ENCODE measurements at regions not wholly inside any gene's neighbourhood (a gene's known extent, or its start where the extent isn't known, plus 50 kb on each side); places are given as distances from the start of the nearest gene placed in this dataset.

- no peak for DNase-seq
These were observed 69.0 kb upstream of the NLK start for GRCh38 chr17:27973258-27974044.

DNA sequence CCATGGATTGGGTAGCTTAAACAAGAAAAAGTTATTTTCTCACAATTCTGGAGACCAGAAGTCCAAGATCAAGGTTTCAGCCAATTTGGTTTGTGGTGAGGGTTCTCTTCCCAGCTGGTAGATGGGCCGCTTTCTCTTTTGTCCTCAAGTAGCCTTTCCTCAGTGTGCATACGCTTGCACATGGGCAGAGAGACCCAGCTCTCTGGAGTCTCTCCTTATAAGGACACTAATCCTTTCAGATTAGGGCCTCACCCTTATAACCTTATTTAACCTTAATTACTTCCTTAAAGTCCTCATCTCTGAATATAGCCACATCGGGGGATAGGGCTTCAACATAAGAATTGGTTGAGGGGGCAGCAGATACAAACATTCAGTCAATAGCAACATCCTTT is 68.4 kb upstream of the NLK start:
- no peak for DNase-seq

- no peak for DNase-seq
These were observed 67.8 kb upstream of the NLK start for GRCh38 chr17:27974531-27975145.

DNA sequence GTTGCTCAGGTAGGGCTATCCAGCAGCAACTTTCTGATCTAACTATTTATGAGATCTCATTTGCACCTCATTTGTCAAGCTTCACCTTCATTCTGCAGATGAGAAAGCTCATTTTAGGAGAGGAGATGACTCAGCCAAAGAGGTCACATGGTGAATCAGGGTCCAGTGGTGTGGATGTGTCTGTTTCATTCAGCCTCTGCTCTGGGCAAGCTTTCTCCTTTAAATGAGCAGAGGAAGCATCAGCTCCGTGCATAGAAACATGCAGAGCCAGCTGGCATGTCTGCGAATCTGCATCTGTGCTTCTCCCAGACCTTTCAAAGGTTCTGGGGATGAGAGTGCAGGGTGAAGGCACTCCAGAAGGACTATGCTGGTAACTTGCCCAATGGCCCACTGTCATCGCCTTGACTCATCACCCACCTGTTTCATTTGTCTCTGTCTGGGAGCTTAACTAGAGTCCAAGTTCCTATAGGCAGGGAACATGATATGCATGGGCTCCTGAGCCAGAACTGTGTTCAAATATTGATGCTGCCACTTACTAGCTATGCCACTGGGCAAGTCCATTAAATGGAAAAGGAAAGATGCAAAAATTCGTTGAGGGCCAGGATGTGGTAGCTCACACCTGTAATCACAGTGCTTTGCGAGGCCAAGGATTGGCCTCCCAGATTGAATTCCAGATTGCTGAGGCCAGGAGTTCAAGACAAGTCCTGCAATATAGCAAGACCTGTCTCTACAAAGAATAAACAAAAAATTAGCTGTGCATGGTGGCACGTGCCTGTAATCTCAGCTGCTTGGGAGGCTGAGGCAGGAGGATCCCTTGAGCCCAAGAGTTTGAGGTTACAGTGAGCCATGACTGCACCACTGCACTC is 67.1 kb upstream of the NLK start:
- DNase-seq: peak in 3 of 56 donors; percentile 18 to 32 (median 21)

GRCh38 chr17:27976331-27976730 is 66.1 kb upstream of the NLK start:
- DNase-seq: no peak

DNA sequence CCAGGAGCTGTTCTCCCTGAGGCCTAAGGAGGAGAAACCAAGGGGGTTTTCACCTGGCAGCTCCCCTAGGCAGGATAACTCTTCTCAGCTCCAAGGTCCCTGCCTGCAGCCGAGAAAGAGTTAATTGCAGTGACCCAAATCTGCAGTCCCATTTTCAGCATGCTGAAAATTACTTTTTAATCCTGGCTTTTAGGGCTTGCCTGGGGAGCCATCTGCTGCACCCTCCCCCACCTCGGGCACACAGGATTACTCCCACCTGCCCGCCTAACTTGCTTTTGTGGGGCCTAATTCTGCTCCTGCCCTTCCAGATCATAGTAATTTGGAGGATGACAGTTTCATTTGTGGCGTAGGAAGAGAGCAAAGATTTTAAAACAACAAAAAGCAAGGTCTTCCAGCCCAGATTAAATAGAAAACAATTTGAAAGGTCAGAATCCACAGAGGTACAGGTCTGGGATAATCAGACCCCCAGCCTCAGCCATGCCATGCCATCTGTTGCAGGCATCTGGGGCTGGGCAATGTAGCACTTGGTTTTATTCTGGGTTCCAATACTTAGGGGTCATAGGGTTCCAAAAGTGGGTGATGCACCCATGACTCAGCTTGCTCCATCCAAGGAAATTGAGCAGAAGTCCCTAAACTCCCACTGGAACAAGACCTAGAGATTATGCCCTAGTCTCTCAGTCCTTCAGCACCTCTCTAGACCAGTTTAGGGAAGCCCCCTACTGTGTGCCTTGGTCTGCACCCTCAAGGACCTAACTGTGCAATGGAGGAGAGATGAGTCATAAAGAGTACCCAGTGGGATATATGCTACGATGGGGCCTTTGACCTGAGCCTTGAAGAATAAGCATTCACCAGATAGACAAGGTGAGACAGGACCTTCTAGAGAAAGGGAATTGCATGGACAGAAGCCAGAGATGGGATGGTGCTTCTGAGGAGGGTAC is 64.5 kb upstream of the NLK start:
- no peak for DNase-seq

GRCh38 chr17:27978689-27979175 is 63.7 kb upstream of the NLK start:
- DNase-seq: no peak

- DNase-seq: no peak
These were observed 62.4 kb upstream of the NLK start for GRCh38 chr17:27980043-27980442.

- DNase-seq: no peak
These were observed 60.5 kb upstream of the NLK start for GRCh38 chr17:27981978-27982377.

DNA sequence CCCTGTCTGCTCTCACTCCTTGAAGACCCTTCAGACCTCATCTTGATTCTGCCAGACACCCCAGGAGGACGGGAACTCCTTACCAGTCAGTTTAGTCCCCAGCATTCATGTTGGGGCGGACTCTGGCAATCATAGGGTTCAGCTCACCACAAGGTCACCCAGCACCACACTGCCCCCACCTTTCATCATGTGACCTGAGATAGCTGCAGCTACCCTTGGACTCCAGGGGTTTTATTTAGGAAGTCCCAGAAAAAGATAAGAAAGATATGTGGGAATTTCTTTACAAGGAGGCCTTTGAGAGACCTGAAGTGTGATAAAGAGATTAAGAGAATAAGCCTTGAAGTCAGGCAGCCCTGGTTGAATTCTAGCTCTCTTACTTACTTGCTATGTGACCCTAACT is 59.8 kb upstream of the NLK start:
- no peak for DNase-seq

- no peak for DNase-seq
These were observed 58.6 kb upstream of the NLK start for GRCh38 chr17:27983853-27984252.

DNA sequence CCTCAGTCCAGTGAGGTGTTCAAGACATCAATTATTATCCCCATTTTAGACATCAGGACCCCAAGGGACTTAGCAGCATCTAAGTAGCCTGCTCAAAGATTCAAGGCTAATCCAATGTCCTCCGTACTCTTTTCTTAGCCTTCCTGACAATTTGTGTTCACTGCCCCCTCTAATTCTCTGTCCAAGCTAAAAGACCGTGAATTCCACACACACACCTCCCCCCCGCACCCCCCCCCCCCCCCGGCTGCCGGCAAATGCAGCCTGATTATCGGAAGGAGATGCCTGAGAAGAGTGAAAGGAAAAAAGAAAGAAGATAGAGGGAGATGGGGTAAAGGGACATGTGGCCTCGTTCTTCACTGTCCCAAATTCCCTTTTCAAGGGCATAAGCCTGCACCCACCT is 58.1 kb upstream of the NLK start:
- no peak for DNase-seq

DNA sequence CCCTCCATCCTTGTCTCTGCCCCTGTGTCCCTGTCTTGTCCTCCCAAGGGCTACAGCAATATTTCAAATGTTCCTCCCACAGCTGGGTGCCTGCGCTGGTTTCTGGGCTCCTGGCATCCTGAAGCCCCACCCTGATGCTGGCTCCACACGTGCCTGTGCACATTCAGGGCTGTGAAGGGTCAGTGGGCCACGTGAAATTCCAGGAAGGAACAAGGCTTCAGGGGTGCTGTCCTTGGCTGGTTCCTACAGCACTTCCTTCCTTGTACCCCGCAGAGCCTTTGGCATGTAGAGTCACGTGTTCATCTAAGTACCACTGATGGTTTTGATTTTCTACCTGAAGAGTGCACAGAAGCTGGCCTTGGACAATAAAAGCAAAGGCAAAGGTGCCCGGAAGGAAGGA is 57.7 kb upstream of the NLK start:
- no peak for DNase-seq

DNA sequence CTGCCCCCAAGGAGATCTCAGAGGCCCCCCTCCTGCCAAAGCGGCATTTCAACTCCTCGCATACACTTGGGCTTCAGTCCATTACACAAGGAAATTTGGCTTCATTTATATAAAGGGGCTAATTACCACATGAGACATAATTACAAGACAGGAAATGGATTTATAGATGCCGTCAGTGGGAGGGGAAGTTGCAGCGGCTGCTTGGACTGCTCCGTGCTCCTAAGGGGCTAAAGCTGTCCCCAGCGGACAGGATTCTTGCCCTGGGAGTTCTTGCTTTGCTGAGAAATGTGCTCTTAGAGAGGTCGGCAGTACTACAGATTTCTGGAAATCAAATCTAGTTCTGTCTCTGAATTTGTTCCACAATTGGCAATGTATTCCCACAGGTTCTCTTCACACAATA is 57.2 kb upstream of the NLK start:
- DNase-seq: no peak

DNA sequence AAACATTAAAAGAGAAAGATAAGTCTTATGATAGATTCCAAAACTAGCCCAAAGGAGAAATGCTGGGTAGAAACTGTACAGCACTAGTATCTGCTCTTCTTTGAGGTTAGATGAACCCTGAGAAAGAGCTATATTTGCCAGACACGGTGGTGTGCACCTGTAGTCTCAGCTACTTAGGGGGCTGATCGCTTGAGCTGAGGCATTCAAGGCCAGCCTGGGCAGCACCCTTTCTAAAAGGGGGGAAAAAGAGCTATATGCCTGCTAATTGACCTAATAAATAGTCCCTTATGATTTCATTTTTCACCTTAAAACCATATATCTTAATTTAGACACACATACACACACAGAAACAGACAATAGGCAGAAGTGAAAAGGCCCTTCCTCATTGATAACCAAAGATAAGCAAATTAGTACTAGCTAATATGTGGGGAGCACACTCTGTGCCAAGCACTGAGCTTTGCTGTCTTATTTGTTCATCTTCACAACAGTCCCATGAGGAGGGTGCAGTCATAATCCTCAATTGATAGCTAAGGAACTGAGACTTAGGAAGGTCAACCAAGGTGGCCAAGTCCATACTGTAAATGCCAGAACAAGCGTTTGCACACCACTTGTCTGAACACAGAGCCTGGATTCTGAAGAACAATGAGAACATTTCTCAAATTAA is 56.6 kb upstream of the NLK start:
- DNase-seq: no peak

- no peak for DNase-seq
These were observed 55.4 kb upstream of the NLK start for GRCh38 chr17:27986805-27987684.

- DNase-seq: no peak
These were observed 53.4 kb upstream of the NLK start for GRCh38 chr17:27989046-27989445.

- DNase-seq: no peak
These were observed 52.4 kb upstream of the NLK start for GRCh38 chr17:27990100-27990499.

DNA sequence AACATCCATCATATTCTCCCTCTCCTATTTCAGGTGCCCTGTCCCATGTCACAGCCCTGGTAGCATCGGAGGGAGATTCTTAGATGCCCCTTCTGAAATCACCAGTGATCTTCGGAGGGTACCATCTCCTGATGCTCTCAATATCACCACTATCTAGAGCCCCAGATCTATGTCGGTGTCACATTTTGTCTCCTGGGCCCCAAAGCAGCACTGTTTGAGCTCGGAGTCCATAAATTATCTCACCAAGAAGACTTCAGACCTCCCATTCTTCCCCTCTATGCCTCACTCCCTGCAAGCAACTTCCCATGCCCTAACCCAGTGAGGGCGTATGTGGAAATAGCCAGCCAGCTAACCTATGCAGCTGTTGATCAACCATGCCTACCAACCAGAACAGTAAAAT is 51.5 kb upstream of the NLK start:
- no peak for DNase-seq
